Vagina (tissue), 2 donors: ENCODE measurements at regions not wholly inside any gene's neighbourhood (a gene's known extent, or its start where the extent isn't known, plus 50 kb on each side); places are given as distances from the start of the nearest gene placed in this dataset.
A peak's percentile ranks its signal among the peaks of the same experiment; 100 is the strongest.

Source experiments
- DNase-seq, 2 donors: peaks; one replicate each; pipeline ENCODE4 v3.0.0-alpha.2; 2017; ENCODE audit errors: extremely low spot score in 2 of 2
- H3K27ac ChIP-seq: fragments of 200-600 bp; sonication (generic); one replicate; pipeline ENCODE4 v1.5.1; 2019
- H3K27me3 ChIP-seq: fragments of 200-600 bp; sonication (generic); one replicate; pipeline ENCODE4 v1.5.1; 2019
- H3K36me3 ChIP-seq, 2 donors: fragments of 200-600 bp; sonication (generic); one replicate each; pipeline ENCODE4 v1.5.1; 2017 to 2019
- H3K4me1 ChIP-seq: fragments of 200-600 bp; sonication (generic); one replicate; pipeline ENCODE4 v1.5.1; 2019
- H3K4me3 ChIP-seq, 2 donors: fragments of 200-600 bp; sonication (generic); 1 replicate in 1 of 2; 2 replicates in 1 of 2; pipeline ENCODE4 v1.5.1; 2016 to 2019
- H3K9me3 ChIP-seq: fragments of 200-600 bp; sonication (generic); one replicate; pipeline ENCODE4 v1.5.1; 2019
- POLR2A ChIP-seq, 2 donors: fragments of 450-650 bp; IDR thresholded peaks; one replicate each; pipeline ENCODE4 v1.6.1; 2017; ENCODE audit warnings: antibody characterized with exemption in 2 of 2, mild to moderate bottlenecking in 2 of 2, moderate library complexity in 2 of 2
- POLR2AphosphoS5 ChIP-seq, 2 donors: sonication (generic); formaldehyde crosslinking; IDR thresholded peaks; one replicate each; pipeline ENCODE4 v1.9.0; 2017; ENCODE audit warnings: antibody characterized with exemption in 2 of 2, mild to moderate bottlenecking in 2 of 2, low read depth in 1 of 2; ENCODE audit not compliant: insufficient read depth in 1 of 2
- intact Hi-C: fragments of 100-400 bp; cut with DNase I; formaldehyde crosslinking; loops from one replicate; pipeline ENCODE4 v1.15.1; 2023
- TF ChIP-seq, protein P1 (sequence below), 3 experiments: fragments of 450-650 bp in 2 of 3; fragments of 200-600 bp in 1 of 3; sonication (generic) in 1 of 3; IDR thresholded peaks; one replicate each; pipeline ENCODE4 v1.5.1; 2017 to 2019; ENCODE audit warnings: antibody characterized with exemption in 3 of 3, mild to moderate bottlenecking in 2 of 3, moderate library complexity in 2 of 3

DNA sequence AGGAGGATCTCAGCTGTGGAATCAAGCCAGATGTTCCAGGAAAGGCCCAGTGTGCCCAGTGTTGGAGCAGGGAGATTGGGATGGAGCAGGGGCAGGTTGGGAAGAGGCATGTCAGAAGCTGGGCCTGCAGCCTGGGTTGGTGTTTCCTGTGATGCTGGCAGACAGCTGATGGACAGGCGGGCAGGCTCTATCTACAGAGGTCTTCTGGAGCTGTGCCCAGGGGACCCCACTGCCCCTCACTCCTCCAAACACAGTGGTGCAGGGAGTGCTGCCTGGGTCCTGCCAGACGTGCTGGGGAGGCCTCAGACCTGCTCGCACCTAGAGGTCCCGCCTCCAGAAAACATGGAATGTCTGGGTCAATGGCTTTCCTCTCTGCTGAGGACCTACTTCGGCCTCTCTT is 182.9 kb upstream of the TCERG1L start:
- Histone ChIP-seq H3K4me3 (no peak overlapping the region), H3K27me3 (no peaks in the 10 kb centered on the region), H3K9me3 (no peaks in the 10 kb centered on the region), H3K4me1 (no peaks in the 10 kb centered on the region), H3K27ac (no peak overlapping the region), H3K36me3 (no peaks in the 10 kb centered on the region)
- intact Hi-C loops = no loop called here
- DNase-seq = peak in 1 of 2 donors; percentile 81
- TF ChIP-seq, protein P1, sequence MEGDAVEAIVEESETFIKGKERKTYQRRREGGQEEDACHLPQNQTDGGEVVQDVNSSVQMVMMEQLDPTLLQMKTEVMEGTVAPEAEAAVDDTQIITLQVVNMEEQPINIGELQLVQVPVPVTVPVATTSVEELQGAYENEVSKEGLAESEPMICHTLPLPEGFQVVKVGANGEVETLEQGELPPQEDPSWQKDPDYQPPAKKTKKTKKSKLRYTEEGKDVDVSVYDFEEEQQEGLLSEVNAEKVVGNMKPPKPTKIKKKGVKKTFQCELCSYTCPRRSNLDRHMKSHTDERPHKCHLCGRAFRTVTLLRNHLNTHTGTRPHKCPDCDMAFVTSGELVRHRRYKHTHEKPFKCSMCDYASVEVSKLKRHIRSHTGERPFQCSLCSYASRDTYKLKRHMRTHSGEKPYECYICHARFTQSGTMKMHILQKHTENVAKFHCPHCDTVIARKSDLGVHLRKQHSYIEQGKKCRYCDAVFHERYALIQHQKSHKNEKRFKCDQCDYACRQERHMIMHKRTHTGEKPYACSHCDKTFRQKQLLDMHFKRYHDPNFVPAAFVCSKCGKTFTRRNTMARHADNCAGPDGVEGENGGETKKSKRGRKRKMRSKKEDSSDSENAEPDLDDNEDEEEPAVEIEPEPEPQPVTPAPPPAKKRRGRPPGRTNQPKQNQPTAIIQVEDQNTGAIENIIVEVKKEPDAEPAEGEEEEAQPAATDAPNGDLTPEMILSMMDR (IDR thresholded peaks at IDR 0.05) = no peak

DNA sequence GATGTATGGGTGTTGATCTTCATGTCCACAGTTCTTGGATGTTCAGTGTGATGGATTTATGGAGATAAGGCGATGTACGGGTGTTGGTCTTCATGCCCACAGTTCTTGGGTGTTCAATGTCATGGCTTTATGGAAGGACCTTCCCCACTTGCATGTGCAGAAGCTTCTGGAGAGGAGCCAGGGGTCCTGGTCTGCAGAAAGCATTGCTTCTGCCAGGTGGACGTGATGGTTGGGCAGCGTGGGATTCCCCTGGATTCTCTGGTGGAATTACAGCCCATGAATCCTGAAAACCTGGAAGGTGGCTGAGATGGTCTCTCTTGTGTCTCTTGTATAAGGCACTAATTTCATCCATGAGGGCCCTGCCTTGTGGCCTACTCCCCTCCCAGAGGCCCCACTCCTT is 183.7 kb upstream of the TCERG1L start:
- no peaks in the 10 kb centered on the region for H3K9me3 ChIP-seq
- no peaks in the 10 kb centered on the region for H3K27me3 ChIP-seq
- H3K36me3 ChIP-seq = no peaks in the 10 kb centered on the region
- peak in 1 of 2 donors; percentile 55 for DNase-seq
- TF ChIP-seq POLR2A (IDR thresholded peaks at IDR 0.05) (no peak), POLR2AphosphoS5 (IDR thresholded peaks at IDR 0.05; ENCODE audit: insufficient read depth in 1 of 2, low read depth in 1 of 2) (no peak)
- TF ChIP-seq, protein P1 (IDR thresholded peaks at IDR 0.05) = no peak
- intact Hi-C loops = no loop called here
- no peak overlapping the region for H3K27ac ChIP-seq
- H3K4me3 ChIP-seq = no peak overlapping the region
- H3K4me1 ChIP-seq = no peaks in the 10 kb centered on the region

DNA sequence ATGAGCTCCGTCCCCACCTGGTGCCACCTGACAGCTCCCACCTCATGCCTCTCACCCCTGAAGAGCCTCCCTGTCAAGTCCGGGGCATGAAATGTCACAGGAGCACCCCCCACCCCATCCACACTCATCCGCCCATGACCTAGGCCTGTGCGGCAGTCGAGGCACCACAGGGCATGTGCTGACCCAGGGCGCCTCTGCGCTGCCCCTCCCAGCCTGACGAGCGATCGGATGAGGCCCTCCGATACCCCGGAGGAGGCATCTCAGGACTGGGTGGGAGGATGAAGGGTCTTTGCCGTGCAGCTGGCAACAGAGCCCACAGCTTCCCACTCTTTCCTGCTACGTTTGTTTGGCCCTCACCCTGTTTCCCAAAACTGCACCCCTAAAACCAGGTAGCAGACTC is 184.4 kb upstream of the TCERG1L start:
- Histone ChIP-seq H3K27me3 (no peaks in the 10 kb centered on the region), H3K4me3 (no peak overlapping the region), H3K27ac (no peak overlapping the region), H3K36me3 (no peaks in the 10 kb centered on the region), H3K9me3 (no peaks in the 10 kb centered on the region), H3K4me1 (no peaks in the 10 kb centered on the region)
- intact Hi-C loops = no loop called here
- TF ChIP-seq POLR2AphosphoS5 (IDR thresholded peaks at IDR 0.05; ENCODE audit: insufficient read depth in 1 of 2, low read depth in 1 of 2) = no peak
- TF ChIP-seq, protein P1 (IDR thresholded peaks at IDR 0.05) = no peak
- TF ChIP-seq POLR2A (IDR thresholded peaks at IDR 0.05) = no peak
- no peak for DNase-seq

DNA sequence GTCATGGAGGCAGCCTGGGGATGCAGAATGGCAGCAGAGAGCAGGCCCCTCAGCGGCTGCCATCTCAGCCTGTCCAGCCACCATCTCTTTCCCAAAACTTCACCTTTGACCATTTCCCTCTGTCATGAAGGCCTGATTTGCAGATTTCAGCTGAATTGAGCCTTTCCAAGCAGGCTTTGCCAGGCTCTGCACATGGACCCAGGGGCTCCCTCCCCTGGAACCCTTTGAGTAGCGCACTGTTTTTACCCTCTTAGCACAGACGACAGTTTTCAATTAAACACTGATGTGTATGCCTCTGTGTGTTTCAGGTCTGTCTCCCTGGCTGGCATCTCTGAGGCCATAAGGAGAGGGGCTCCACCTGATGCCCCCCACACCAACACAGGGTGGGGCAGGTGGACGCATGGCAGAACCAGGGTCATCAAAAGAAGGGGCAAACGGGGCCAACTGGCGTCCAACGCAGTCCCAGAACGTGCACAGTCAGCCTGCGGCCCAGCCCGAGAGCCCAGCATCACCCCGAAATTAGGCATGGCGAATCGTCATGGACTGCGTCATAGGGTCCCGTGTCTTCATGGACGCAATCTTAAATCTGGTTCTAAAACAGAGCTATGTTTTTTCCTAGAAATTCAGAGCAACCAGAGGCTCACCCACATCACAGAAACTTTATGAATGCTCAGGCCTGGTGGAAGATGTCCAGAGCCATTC is 185.0 kb upstream of the TCERG1L start:
- H3K9me3 ChIP-seq = no peaks in the 10 kb centered on the region
- no peaks in the 10 kb centered on the region for H3K27me3 ChIP-seq
- no peaks in the 10 kb centered on the region for H3K36me3 ChIP-seq
- no peak overlapping the region for H3K27ac ChIP-seq
- TF ChIP-seq POLR2AphosphoS5 (IDR thresholded peaks at IDR 0.05; ENCODE audit: insufficient read depth in 1 of 2, low read depth in 1 of 2) (no peak), POLR2A (IDR thresholded peaks at IDR 0.05) (no peak)
- TF ChIP-seq, protein P1 (IDR thresholded peaks at IDR 0.05) = no peak
- DNase-seq = peak in 1 of 2 donors; percentile 81
- intact Hi-C loops = no loop called here
- H3K4me3 ChIP-seq = no peak overlapping the region
- H3K4me1 ChIP-seq = no peaks in the 10 kb centered on the region

DNA sequence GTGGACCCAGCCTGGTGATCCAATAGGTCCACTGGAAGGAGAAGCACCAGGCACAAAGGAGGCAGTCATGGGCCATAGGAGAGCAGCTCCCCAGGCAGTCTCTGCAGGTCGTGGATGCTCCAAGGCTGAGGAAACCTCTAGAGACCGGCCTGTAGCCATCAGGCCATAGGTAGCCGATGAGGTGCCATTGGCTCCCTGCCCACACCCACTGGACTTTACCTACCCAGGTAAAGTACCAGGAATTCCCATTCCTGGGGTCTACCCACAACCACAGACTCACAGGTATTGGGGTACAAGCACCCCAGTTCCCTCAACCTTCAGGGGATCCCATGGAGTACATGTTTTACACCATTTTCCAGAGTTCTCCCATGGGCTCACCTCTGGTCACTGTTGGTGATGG is 188.0 kb upstream of the TCERG1L start:
- Histone ChIP-seq H3K27ac (no peak overlapping the region), H3K4me3 (no peak overlapping the region), H3K36me3 (no peaks in the 10 kb centered on the region), H3K9me3 (no peaks in the 10 kb centered on the region), H3K4me1 (no peaks in the 10 kb centered on the region), H3K27me3 (no peaks in the 10 kb centered on the region)
- intact Hi-C loops = no loop called here
- DNase-seq = peak in 1 of 2 donors; percentile 82
- TF ChIP-seq, protein P1 (IDR thresholded peaks at IDR 0.05) = no peak
- TF ChIP-seq POLR2A (IDR thresholded peaks at IDR 0.05) (no peak), POLR2AphosphoS5 (IDR thresholded peaks at IDR 0.05; ENCODE audit: insufficient read depth in 1 of 2, low read depth in 1 of 2) (no peak)
